H1 (cell line): ENCODE measurements at regions not wholly inside any gene's neighbourhood (a gene's known extent, or its start where the extent isn't known, plus 50 kb on each side); places are given as distances from the start of the nearest gene placed in this dataset.

ENCODE experiments used
- CTCF ChIA-PET: fragments of 300-600 bp; sonication (Branson Sonifier 250); formaldehyde crosslinking; loops from one replicate; lab custom pipeline; 2021; ENCODE audit not compliant: partially characterized antibody; lab: Charles Lee
- POLR2A ChIA-PET: fragments of 300-600 bp; sonication (Branson Sonifier 250); formaldehyde crosslinking; loops from one replicate; lab custom pipeline; 2021; ENCODE audit warnings: inconsistent platforms; ENCODE audit not compliant: partially characterized antibody; lab: Charles Lee
- DNase-seq, 2 experiments: peaks; one replicate each; pipeline versions ENCODE4 v3.0.0 to v3.0.0-alpha.2; 2010 to 2022; ENCODE audit warnings: low spot score in 2 of 2, low read depth in 1 of 2, mixed read lengths in 1 of 2
- FAIRE-seq: peaks from 2 replicates; lab custom pipeline; 2011; peaks lifted over from hg19 to GRCh38; lab: Jason Lieb, UNC
- H2AFZ ChIP-seq: 2 replicates; pipeline ENCODE4 v1.8.1; 2012; ENCODE audit warnings: low read length, inconsistent platforms
- H2AK5ac ChIP-seq: 2 replicates; pipeline ENCODE4 v1.6.1; 2013; ENCODE audit warnings: low read depth, low read length
- H2BK120ac ChIP-seq: replicated peaks from 2 replicates; pipeline ENCODE3; 2013; ENCODE audit warnings: low read depth, low read length, inconsistent platforms
- H2BK12ac ChIP-seq: 2 replicates; pipeline ENCODE4 v1.6.1; 2013; ENCODE audit warnings: low read depth, low read length
- H2BK15ac ChIP-seq: 2 replicates; pipeline ENCODE4 v1.6.1; 2013; ENCODE audit warnings: low read length
- H2BK20ac ChIP-seq: 2 replicates; pipeline ENCODE4 v1.6.1; 2013; ENCODE audit warnings: low read length
- H2BK5ac ChIP-seq: 2 replicates; pipeline ENCODE4 v1.6.1; 2013; ENCODE audit warnings: low read depth, low read length
- H3K14ac ChIP-seq: 2 replicates; pipeline ENCODE4 v1.6.1; 2013; ENCODE audit warnings: inconsistent platforms; ENCODE audit not compliant: insufficient read length
- H3K18ac ChIP-seq: 2 replicates; pipeline ENCODE4 v1.6.1; 2013; ENCODE audit warnings: low read length; ENCODE audit errors: extremely low read depth
- H3K23ac ChIP-seq: 2 replicates; pipeline ENCODE4 v1.6.1; 2013; ENCODE audit warnings: inconsistent platforms; ENCODE audit not compliant: insufficient read length
- H3K23me2 ChIP-seq: 2 replicates; pipeline ENCODE4 v1.6.1; 2013; ENCODE audit warnings: low read depth, low read length
- H3K27ac ChIP-seq: 2 replicates; pipeline ENCODE4 v1.6.1; 2011; ENCODE audit warnings: low read depth, low read length, inconsistent platforms
- H3K27me3 ChIP-seq, 4 experiments: replicated peaks in 1 of 4; 1 replicate in 1 of 4; 2 replicates in 3 of 4; pipeline versions ENCODE4 v1.6.1 to v1.8.1; 2011 to 2013; ENCODE audit warnings: low read length in 3 of 4, mild to moderate bottlenecking in 3 of 4, inconsistent platforms in 2 of 4, mixed read lengths in 2 of 4, moderate library complexity in 1 of 4; ENCODE audit not compliant: control insufficient read depth in 3 of 4, insufficient read depth in 3 of 4; ENCODE audit errors: extremely low read depth in 1 of 4
- H3K36me3 ChIP-seq, 4 experiments: 2 replicates each; pipeline versions ENCODE4 v1.6.1 to v1.8.1; 2011 to 2013; ENCODE audit warnings: mild to moderate bottlenecking in 4 of 4, low read length in 3 of 4, moderate library complexity in 2 of 4, control low read depth in 1 of 4, inconsistent platforms in 1 of 4; ENCODE audit not compliant: insufficient read depth in 4 of 4, control insufficient read depth in 2 of 4
- H3K4ac ChIP-seq: replicated peaks from 2 replicates; pipeline ENCODE3; 2013; ENCODE audit warnings: low read length, low read depth, mixed read lengths, inconsistent platforms; ENCODE audit not compliant: insufficient read length
- H3K4me1 ChIP-seq, 4 experiments: replicated peaks in 1 of 4; 1 replicate in 1 of 4; 2 replicates in 3 of 4; pipeline versions ENCODE4 v1.6.1 to v1.8.1; 2011 to 2013; ENCODE audit warnings: low read length in 3 of 4, inconsistent platforms in 2 of 4, mixed read lengths in 1 of 4; ENCODE audit not compliant: insufficient read depth in 4 of 4, control insufficient read depth in 3 of 4
- H3K4me2 ChIP-seq, 2 experiments: 2 replicates each; pipeline versions ENCODE4 v1.6.1 to v1.8.1; 2011 to 2013; ENCODE audit warnings: low read depth in 2 of 2, low read length in 2 of 2, control low read depth in 1 of 2, inconsistent platforms in 1 of 2, mild to moderate bottlenecking in 1 of 2; ENCODE audit not compliant: insufficient read depth in 1 of 2
- H3K4me3 ChIP-seq, 4 experiments: fragments of 200-600, 300-600 bp in 1 of 4; sonication (generic), shearing (Covaris generic), sonication (Bioruptor Twin) in 1 of 4; 2 replicates each; pipeline versions ENCODE4 v1.5.1 to v1.8.1; 2011 to 2016; ENCODE audit warnings: low read length in 4 of 4, low read depth in 3 of 4, control low read depth in 2 of 4, inconsistent platforms in 2 of 4, mild to moderate bottlenecking in 2 of 4, mixed read lengths in 1 of 4, moderate library complexity in 1 of 4; ENCODE audit not compliant: insufficient read depth in 2 of 4; ENCODE audit errors: extremely low read depth in 1 of 4
- H3K56ac ChIP-seq: replicated peaks from 2 replicates; pipeline ENCODE3; 2013; ENCODE audit warnings: low read depth, mild to moderate bottlenecking, mixed read lengths, low read length, inconsistent platforms; ENCODE audit not compliant: insufficient read length
- H3K79me1 ChIP-seq: 2 replicates; pipeline ENCODE4 v1.6.1; 2013; ENCODE audit warnings: low read depth, low read length, control low read depth
- H3K79me2 ChIP-seq, 2 experiments: 2 replicates each; pipeline versions ENCODE4 v1.6.1 to v1.8.1; 2012 to 2013; ENCODE audit warnings: low read length in 2 of 2, mild to moderate bottlenecking in 2 of 2, inconsistent platforms in 1 of 2; ENCODE audit not compliant: insufficient read depth in 2 of 2, control insufficient read depth in 1 of 2
- H3K9ac ChIP-seq, 4 experiments: replicated peaks in 1 of 4; 1 replicate in 1 of 4; 2 replicates in 3 of 4; pipeline versions ENCODE4 v1.6.1 to v1.8.1; 2011 to 2013; ENCODE audit warnings: low read depth in 3 of 4, low read length in 3 of 4, control low read depth in 2 of 4, mild to moderate bottlenecking in 2 of 4, moderate library complexity in 2 of 4, inconsistent platforms in 1 of 4; ENCODE audit errors: extremely low read depth in 1 of 4
- H3K9me3 ChIP-seq, 2 experiments: 2 replicates each; pipeline versions ENCODE4 v1.6.1 to v1.8.1; 2012 to 2013; ENCODE audit warnings: mild to moderate bottlenecking in 2 of 2, moderate library complexity in 2 of 2, control low read depth in 1 of 2, inconsistent platforms in 1 of 2, low read depth in 1 of 2, low read length in 1 of 2, mixed read lengths in 1 of 2; ENCODE audit not compliant: insufficient read depth in 2 of 2
- H4K20me1 ChIP-seq, 2 experiments: replicated peaks in 1 of 2; 2 replicates each; pipeline versions ENCODE3 to v1.8.1; 2011 to 2013; ENCODE audit warnings: inconsistent platforms in 2 of 2, low read length in 2 of 2, mild to moderate bottlenecking in 1 of 2; ENCODE audit not compliant: insufficient read depth in 2 of 2, control insufficient read depth in 1 of 2
- H4K5ac ChIP-seq: 2 replicates; pipeline ENCODE4 v1.6.1; 2013; ENCODE audit warnings: low read length, low read depth, mixed read lengths, inconsistent platforms; ENCODE audit not compliant: insufficient read length
- H4K8ac ChIP-seq: 2 replicates; pipeline ENCODE4 v1.8.0; 2013; ENCODE audit warnings: mild to moderate bottlenecking, moderate library complexity, low read length, inconsistent platforms; ENCODE audit not compliant: insufficient read depth; ENCODE audit errors: extremely low read depth
- H4K91ac ChIP-seq: replicated peaks from 2 replicates; pipeline ENCODE3; 2013; ENCODE audit warnings: low read length, mixed read lengths, inconsistent platforms; ENCODE audit not compliant: insufficient read length
- CBX5 ChIP-seq: fragments of 300-800, 300-1000 bp; sonication (generic); IDR thresholded peaks from 2 replicates; pipeline ENCODE4 v1.7.1; 2016; ENCODE audit warnings: antibody characterized with exemption, low read length, low read depth
- CBX8 ChIP-seq: fragments of 300-800, 300-1000 bp; sonication (generic); IDR thresholded peaks from 2 replicates; pipeline ENCODE4 v1.7.1; 2016; ENCODE audit warnings: low read depth, low read length, borderline replicate concordance
- GTF2F1 ChIP-seq: IDR thresholded peaks from 2 replicates; pipeline ENCODE4 v1.6.1; 2012; ENCODE audit warnings: low read depth, low read length, improper control_type of control experiment, borderline replicate concordance
- KDM1A ChIP-seq: fragments of 200-600, 300-600 bp; sonication (generic); IDR thresholded peaks from 2 replicates; pipeline ENCODE4 v1.7.1; 2016; ENCODE audit warnings: mild to moderate bottlenecking, low read length, borderline replicate concordance
- NANOG ChIP-seq: IDR thresholded peaks from 2 replicates; pipeline ENCODE4 v1.6.1; 2011; ENCODE audit warnings: low read length, low read depth, mild to moderate bottlenecking, inconsistent platforms; ENCODE audit not compliant: insufficient read depth, poor library complexity, severe bottlenecking
- RNF2 ChIP-seq: fragments of 200-900, 300-1000 bp; sonication (generic); IDR thresholded peaks from 2 replicates; pipeline ENCODE4 v1.7.1; 2016; ENCODE audit warnings: borderline replicate concordance, low read depth, mild to moderate bottlenecking, antibody characterized with exemption, low read length; ENCODE audit not compliant: poor library complexity, severe bottlenecking; ENCODE audit errors: missing control alignments
- SAP30 ChIP-seq: fragments of 300-600 bp; sonication (generic); IDR thresholded peaks from 2 replicates; pipeline ENCODE4 v1.7.1; 2012; ENCODE audit warnings: low read length, moderate library complexity, mild to moderate bottlenecking, inconsistent platforms; ENCODE audit not compliant: insufficient read depth, insufficient replicate concordance
- SIN3A ChIP-seq, 2 experiments: IDR thresholded peaks in 1 of 2; conservative IDR thresholded peaks in 1 of 2; 2 replicates each; pipeline ENCODE4 v1.6.1; 2011 to 2012; ENCODE audit warnings: low read length in 2 of 2, improper control_type of control experiment in 1 of 2, low read depth in 1 of 2, mild to moderate bottlenecking in 1 of 2
- SIX5 ChIP-seq: IDR thresholded peaks from 2 replicates; pipeline ENCODE4 v1.6.1; 2011; ENCODE audit warnings: mild to moderate bottlenecking, low read depth, low read length
- TF ChIP-seq, protein P1 (sequence below): IDR thresholded peaks from 2 replicates; pipeline ENCODE4 v1.6.1; 2011; ENCODE audit warnings: low read depth, mild to moderate bottlenecking, low read length; ENCODE audit not compliant: insufficient read depth
- TF ChIP-seq, protein P2 (sequence below): IDR thresholded peaks from 2 replicates; pipeline ENCODE4 v1.6.1; 2012; ENCODE audit warnings: inconsistent platforms
- TF ChIP-seq, protein P3 (sequence below): IDR thresholded peaks from 2 replicates; pipeline ENCODE4 v1.6.1; 2011; ENCODE audit warnings: low read length, improper control_type of control experiment

DNA sequence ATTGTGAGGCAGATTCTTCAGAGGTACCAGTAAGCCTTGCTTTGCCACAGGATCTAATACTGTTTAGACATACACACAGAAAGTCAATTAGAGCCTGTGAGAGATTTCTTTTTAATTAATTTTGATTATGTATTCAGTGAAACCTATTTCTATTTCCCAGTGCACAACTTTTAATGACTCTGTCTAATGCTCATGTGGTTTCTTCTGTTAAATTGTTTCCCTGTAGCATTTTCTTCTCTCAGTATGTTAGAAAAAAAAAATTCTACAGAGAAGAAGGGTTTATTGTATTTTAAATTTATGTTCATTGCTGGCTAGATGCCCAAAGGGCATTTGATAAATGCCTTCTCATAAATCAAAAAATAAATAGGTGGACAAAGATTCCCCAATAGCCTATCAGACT is 293.7 kb downstream of the C6orf118 start:
- no peak overlapping the region for H2BK5ac ChIP-seq
- no peak overlapping the region for H2BK20ac ChIP-seq
- FAIRE-seq = no peak
- no peak for TF ChIP-seq CBX8
- TF ChIP-seq KDM1A = no peak
- TF ChIP-seq SIX5 = no peak
- TF ChIP-seq RNF2 = no peak
- TF ChIP-seq CBX5 = no peak
- TF ChIP-seq GTF2F1 = no peak
- TF ChIP-seq SIN3A (conservative IDR thresholded peaks at IDR 0.05 in 1 of 2, IDR thresholded peaks at IDR 0.05 in 1 of 2; ENCODE audit: low read depth in 1 of 2, low read length in 2 of 2) = no peak
- TF ChIP-seq, protein P1, sequence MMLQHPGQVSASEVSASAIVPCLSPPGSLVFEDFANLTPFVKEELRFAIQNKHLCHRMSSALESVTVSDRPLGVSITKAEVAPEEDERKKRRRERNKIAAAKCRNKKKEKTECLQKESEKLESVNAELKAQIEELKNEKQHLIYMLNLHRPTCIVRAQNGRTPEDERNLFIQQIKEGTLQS = no peak
- TF ChIP-seq NANOG = no peak
- TF ChIP-seq, protein P2, sequence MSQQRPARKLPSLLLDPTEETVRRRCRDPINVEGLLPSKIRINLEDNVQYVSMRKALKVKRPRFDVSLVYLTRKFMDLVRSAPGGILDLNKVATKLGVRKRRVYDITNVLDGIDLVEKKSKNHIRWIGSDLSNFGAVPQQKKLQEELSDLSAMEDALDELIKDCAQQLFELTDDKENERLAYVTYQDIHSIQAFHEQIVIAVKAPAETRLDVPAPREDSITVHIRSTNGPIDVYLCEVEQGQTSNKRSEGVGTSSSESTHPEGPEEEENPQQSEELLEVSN = no peak
- TF ChIP-seq SAP30 = no peak
- TF ChIP-seq, protein P3, sequence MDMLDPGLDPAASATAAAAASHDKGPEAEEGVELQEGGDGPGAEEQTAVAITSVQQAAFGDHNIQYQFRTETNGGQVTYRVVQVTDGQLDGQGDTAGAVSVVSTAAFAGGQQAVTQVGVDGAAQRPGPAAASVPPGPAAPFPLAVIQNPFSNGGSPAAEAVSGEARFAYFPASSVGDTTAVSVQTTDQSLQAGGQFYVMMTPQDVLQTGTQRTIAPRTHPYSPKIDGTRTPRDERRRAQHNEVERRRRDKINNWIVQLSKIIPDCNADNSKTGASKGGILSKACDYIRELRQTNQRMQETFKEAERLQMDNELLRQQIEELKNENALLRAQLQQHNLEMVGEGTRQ = no peak

More for the DNA sequence above, 293.7 kb downstream of the C6orf118 start:
- no peak overlapping the region for H3K56ac ChIP-seq
- no peak overlapping the region for H3K4ac ChIP-seq
- no peak overlapping the region for H2BK120ac ChIP-seq
- H2BK12ac ChIP-seq = no peak overlapping the region
- no peaks in the 10 kb centered on the region for H3K27me3 ChIP-seq
- no peaks in the 10 kb centered on the region for H4K20me1 ChIP-seq
- H3K4me1 ChIP-seq = peaks cover 0 to 3% (median 0%) of the 10 kb centered on the region in 4 experiments; a peak in 1 of 7 replicates
- no peaks in the 10 kb centered on the region for H3K36me3 ChIP-seq
- no peak overlapping the region for H3K9ac ChIP-seq
- H3K79me1 ChIP-seq = no peaks in the 10 kb centered on the region
- no peak overlapping the region for H2AFZ ChIP-seq
- H4K5ac ChIP-seq = no peak overlapping the region
- H2AK5ac ChIP-seq = no peak overlapping the region
- no peak overlapping the region for H2BK15ac ChIP-seq
- H3K23ac ChIP-seq = no peak overlapping the region
- CTCF ChIA-PET = no interaction called here
- no peak overlapping the region for H3K14ac ChIP-seq
- POLR2A ChIA-PET = no interaction called here
- no peak overlapping the region for H3K4me2 ChIP-seq
- DNase-seq = no peak
- H4K8ac ChIP-seq = no peak overlapping the region
- H3K18ac ChIP-seq = no peak overlapping the region
- peaks cover 3% of the 10 kb centered on the region; the same call in 1 of the 2 replicates for H3K23me2 ChIP-seq
- H3K79me2 ChIP-seq = no peaks in the 10 kb centered on the region
- H3K9me3 ChIP-seq = no peaks in the 10 kb centered on the region
- H4K91ac ChIP-seq = no peak overlapping the region
- H3K27ac ChIP-seq = no peak overlapping the region
- H3K4me3 ChIP-seq = no peak overlapping the region
